ENCODE measurements at regions not wholly inside any gene's neighbourhood (a gene's known extent, or its start where the extent isn't known, plus 50 kb on each side); places are given as distances from the start of the nearest gene placed in this dataset.

- Histone ChIP-seq H3K27ac (ENCODE audit: low read length) (no peak overlapping the region), H3K27me3 (ENCODE audit: insufficient read depth, low read length, poor library complexity) (no peaks in the 10 kb centered on the region), H3K4me3 (ENCODE audit: low read depth in 1 of 2, low read length in 2 of 2) (no peak overlapping the region), H3K36me3 (ENCODE audit: insufficient read depth, low read length) (no peaks in the 10 kb centered on the region), H3K9ac (ENCODE audit: low read depth, low read length) (no peak overlapping the region), H2AFZ (ENCODE audit: low read depth, low read length) (no peak overlapping the region), H3K4me1 (ENCODE audit: insufficient read depth, low read length) (no peaks in the 10 kb centered on the region), H3K4me2 (ENCODE audit: insufficient read depth, low read length) (no peak overlapping the region), H4K20me1 (ENCODE audit: insufficient read depth, low read length) (no peaks in the 10 kb centered on the region), H3K79me2 (ENCODE audit: insufficient read depth, low read length) (no peaks in the 10 kb centered on the region), H3K9me3 (ENCODE audit: insufficient read depth, low read length, severe bottlenecking) (no peaks in the 10 kb centered on the region)
- DNase-seq: no peak
- TF ChIP-seq EZH2 (IDR thresholded peaks at IDR 0.05; ENCODE audit: borderline replicate concordance, low read depth, low read length, severe bottlenecking) (no peak), CTCF (IDR thresholded peaks at IDR 0.05; ENCODE audit: borderline replicate concordance, extremely low read depth, low read length, poor library complexity, severe bottlenecking) (no peak)
- no peak for ATAC-seq (ENCODE audit: insufficient read depth, low read depth)
Measured at GRCh38 chr15:29611057-29611456, 211.2 kb downstream of the TJP1 start.

- Histone ChIP-seq H3K9me3 (ENCODE audit: insufficient read depth, low read length, severe bottlenecking) (no peaks in the 10 kb centered on the region), H3K27me3 (ENCODE audit: insufficient read depth, low read length, poor library complexity) (no peaks in the 10 kb centered on the region), H2AFZ (ENCODE audit: low read depth, low read length) (no peak overlapping the region), H3K36me3 (ENCODE audit: insufficient read depth, low read length) (no peaks in the 10 kb centered on the region), H3K9ac (ENCODE audit: low read depth, low read length) (no peak overlapping the region), H3K4me3 (ENCODE audit: low read depth in 1 of 2, low read length in 2 of 2) (no peak overlapping the region), H3K27ac (ENCODE audit: low read length) (no peak overlapping the region), H3K79me2 (ENCODE audit: insufficient read depth, low read length) (no peaks in the 10 kb centered on the region), H4K20me1 (ENCODE audit: insufficient read depth, low read length) (no peaks in the 10 kb centered on the region), H3K4me1 (ENCODE audit: insufficient read depth, low read length) (no peaks in the 10 kb centered on the region), H3K4me2 (ENCODE audit: insufficient read depth, low read length) (no peak overlapping the region)
- no peak for TF ChIP-seq EZH2 (IDR thresholded peaks at IDR 0.05; ENCODE audit: borderline replicate concordance, low read depth, low read length, severe bottlenecking)
- TF ChIP-seq CTCF (IDR thresholded peaks at IDR 0.05; ENCODE audit: borderline replicate concordance, extremely low read depth, low read length, poor library complexity, severe bottlenecking): no peak
- DNase-seq (no peak), ATAC-seq (ENCODE audit: insufficient read depth, low read depth) (no peak)
Measured at GRCh38 chr15:29601811-29602210, 220.5 kb downstream of the TJP1 start.

GRCh38 chr15:29600262-29600661 lies 222.0 kb downstream of the TJP1 start:
- no peaks in the 10 kb centered on the region for H3K4me1 ChIP-seq (ENCODE audit: insufficient read depth, low read length)
- ATAC-seq (ENCODE audit: insufficient read depth, low read depth) (no peak), DNase-seq (no peak)
- no peak for TF ChIP-seq CTCF (IDR thresholded peaks at IDR 0.05; ENCODE audit: borderline replicate concordance, extremely low read depth, low read length, poor library complexity, severe bottlenecking)
- no peak for TF ChIP-seq EZH2 (IDR thresholded peaks at IDR 0.05; ENCODE audit: borderline replicate concordance, low read depth, low read length, severe bottlenecking)
- no peak overlapping the region for H2AFZ ChIP-seq (ENCODE audit: low read depth, low read length)
- H4K20me1 ChIP-seq (ENCODE audit: insufficient read depth, low read length): no peaks in the 10 kb centered on the region
- H3K27ac ChIP-seq (ENCODE audit: low read length): no peak overlapping the region
- no peak overlapping the region for H3K4me3 ChIP-seq (ENCODE audit: low read depth in 1 of 2, low read length in 2 of 2)
- no peaks in the 10 kb centered on the region for H3K9me3 ChIP-seq (ENCODE audit: insufficient read depth, low read length, severe bottlenecking)
- H3K27me3 ChIP-seq (ENCODE audit: insufficient read depth, low read length, poor library complexity): no peaks in the 10 kb centered on the region
- H3K36me3 ChIP-seq (ENCODE audit: insufficient read depth, low read length): no peaks in the 10 kb centered on the region
- H3K4me2 ChIP-seq (ENCODE audit: insufficient read depth, low read length): no peak overlapping the region
- no peaks in the 10 kb centered on the region for H3K79me2 ChIP-seq (ENCODE audit: insufficient read depth, low read length)
- no peak overlapping the region for H3K9ac ChIP-seq (ENCODE audit: low read depth, low read length)

DNA sequence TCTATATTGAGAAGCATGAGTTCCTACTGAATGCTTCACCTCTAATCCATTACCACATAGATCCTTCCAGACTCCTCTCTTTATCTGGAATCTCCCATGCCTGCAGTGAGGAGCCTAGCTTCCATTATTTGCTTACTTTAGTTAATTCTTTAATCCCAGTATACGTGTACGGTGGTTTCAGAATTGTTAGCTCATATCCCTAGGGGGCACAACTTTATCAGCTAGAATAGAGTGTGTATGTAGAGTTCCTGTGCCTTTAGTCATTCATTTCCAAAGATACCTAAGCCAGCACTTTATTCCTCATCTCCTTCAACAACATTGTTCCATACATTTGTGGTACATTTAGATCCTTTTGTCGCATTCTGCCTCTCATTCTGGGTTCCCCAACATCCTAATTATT lies 226.0 kb downstream of the TJP1 start:
- Histone ChIP-seq H3K9me3 (ENCODE audit: insufficient read depth, low read length, severe bottlenecking) (no peaks in the 10 kb centered on the region), H3K36me3 (ENCODE audit: insufficient read depth, low read length) (no peaks in the 10 kb centered on the region), H3K79me2 (ENCODE audit: insufficient read depth, low read length) (no peaks in the 10 kb centered on the region), H3K4me2 (ENCODE audit: insufficient read depth, low read length) (no peak overlapping the region), H3K9ac (ENCODE audit: low read depth, low read length) (no peak overlapping the region), H3K27me3 (ENCODE audit: insufficient read depth, low read length, poor library complexity) (no peaks in the 10 kb centered on the region), H3K4me3 (ENCODE audit: low read depth in 1 of 2, low read length in 2 of 2) (no peak overlapping the region), H3K27ac (ENCODE audit: low read length) (no peak overlapping the region), H2AFZ (ENCODE audit: low read depth, low read length) (no peak overlapping the region), H3K4me1 (ENCODE audit: insufficient read depth, low read length) (no peaks in the 10 kb centered on the region), H4K20me1 (ENCODE audit: insufficient read depth, low read length) (no peaks in the 10 kb centered on the region)
- ATAC-seq (ENCODE audit: insufficient read depth, low read depth) (no peak), DNase-seq (no peak)
- TF ChIP-seq CTCF (IDR thresholded peaks at IDR 0.05; ENCODE audit: borderline replicate concordance, extremely low read depth, low read length, poor library complexity, severe bottlenecking): no peak
- TF ChIP-seq EZH2 (IDR thresholded peaks at IDR 0.05; ENCODE audit: borderline replicate concordance, low read depth, low read length, severe bottlenecking): no peak
